CD4-positive, alpha-beta T cell treated with Interleukin-21 for 1 hour (primary cell): ENCODE measurements at regions not wholly inside any gene's neighbourhood (a gene's known extent, or its start where the extent isn't known, plus 50 kb on each side); places are given as distances from the start of the nearest gene placed in this dataset.
"Not testable (repeated sequence)": the region's sequence is repeated elsewhere in the genome, so short reads cannot be mapped to it uniquely, and the experiment has no call there.

Experiments used
- DNase-seq: peaks from one replicate; pipeline ENCODE4 v3.0.0-alpha.2; 2020

GRCh38 chr5:154542581-154542980 lies 64.6 kb upstream of the HAND1 start:
- DNase-seq, result no peak

GRCh38 chr5:154542000-154542399 lies 64.0 kb upstream of the HAND1 start:
- DNase-seq, result no peak

- DNase-seq, result no peak
These were observed 63.5 kb upstream of the HAND1 start for GRCh38 chr5:154541553-154541952.

- DNase-seq, result no peak
These were observed 62.6 kb upstream of the HAND1 start for GRCh38 chr5:154540600-154540999.

- no peak for DNase-seq
These were observed 60.5 kb upstream of the HAND1 start for GRCh38 chr5:154538492-154538891.

- DNase-seq, result not testable (repeated sequence)
These were observed 58.4 kb upstream of the HAND1 start for GRCh38 chr5:154536439-154536838.

GRCh38 chr5:154535535-154535934 lies 57.5 kb upstream of the HAND1 start:
- no peak for DNase-seq

- no peak for DNase-seq
These were observed 56.5 kb upstream of the HAND1 start for GRCh38 chr5:154534457-154535050.

GRCh38 chr5:154529282-154529681 lies 51.3 kb upstream of the HAND1 start:
- no peak for DNase-seq

- DNase-seq, result no peak
These were observed 50.1 kb upstream of the HAND1 start for GRCh38 chr5:154528005-154528594.
